GM21576 (cell line): ENCODE measurements at regions not wholly inside any gene's neighbourhood (a gene's known extent, or its start where the extent isn't known, plus 50 kb on each side); places are given as distances from the start of the nearest gene placed in this dataset.
"Not testable (repeated sequence)": the region's sequence is repeated elsewhere in the genome, so short reads cannot be mapped to it uniquely, and the experiment has no call there.

ENCODE experiments used
- ATAC-seq: cut with Tn5 transposase; IDR thresholded peaks from one replicate; pipeline ENCODE4 v1.9.1; 2021; ENCODE audit warnings: mild to moderate bottlenecking, moderate library complexity; ENCODE audit not compliant: unreplicated experiment

DNA sequence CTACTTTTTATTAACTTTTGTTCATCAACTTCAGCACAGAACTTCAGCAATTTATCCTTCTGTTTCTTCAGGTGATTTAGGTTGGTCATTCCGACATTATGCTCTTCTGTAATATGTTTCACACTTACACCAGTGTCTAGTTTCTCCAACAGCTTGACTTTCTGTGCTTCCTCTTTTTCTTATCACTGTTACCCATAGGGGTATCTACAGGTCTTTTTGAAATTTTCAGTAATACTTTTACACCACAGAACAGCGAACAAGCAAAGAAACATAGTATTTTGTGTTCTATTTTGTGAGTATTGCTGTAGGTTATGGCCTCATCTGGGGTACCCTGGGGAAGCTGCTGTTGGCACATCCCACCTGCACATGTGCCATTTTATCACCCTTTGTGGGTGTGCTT, 260.7 kb downstream of the NSUN3 start:
- no peak for ATAC-seq

DNA sequence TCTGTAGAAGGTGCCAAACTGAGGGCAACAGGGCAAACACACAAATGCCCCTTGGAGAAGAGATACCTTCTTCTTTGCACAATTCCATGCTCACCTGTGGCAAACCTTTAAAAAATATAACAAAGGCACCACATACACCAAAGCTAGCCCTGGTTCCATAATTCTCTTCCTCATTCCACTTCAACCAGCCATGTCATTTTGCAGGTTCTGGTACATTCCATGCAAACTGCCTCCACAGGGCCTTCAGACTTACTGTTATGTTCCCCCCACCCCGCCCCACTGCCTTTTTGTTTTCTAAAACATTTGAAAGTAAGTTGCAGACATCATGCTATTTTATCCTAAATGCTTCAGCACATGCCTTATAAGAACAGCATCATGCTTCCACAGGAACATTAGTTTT, 269.0 kb downstream of the NSUN3 start:
- ATAC-seq = no peak

DNA sequence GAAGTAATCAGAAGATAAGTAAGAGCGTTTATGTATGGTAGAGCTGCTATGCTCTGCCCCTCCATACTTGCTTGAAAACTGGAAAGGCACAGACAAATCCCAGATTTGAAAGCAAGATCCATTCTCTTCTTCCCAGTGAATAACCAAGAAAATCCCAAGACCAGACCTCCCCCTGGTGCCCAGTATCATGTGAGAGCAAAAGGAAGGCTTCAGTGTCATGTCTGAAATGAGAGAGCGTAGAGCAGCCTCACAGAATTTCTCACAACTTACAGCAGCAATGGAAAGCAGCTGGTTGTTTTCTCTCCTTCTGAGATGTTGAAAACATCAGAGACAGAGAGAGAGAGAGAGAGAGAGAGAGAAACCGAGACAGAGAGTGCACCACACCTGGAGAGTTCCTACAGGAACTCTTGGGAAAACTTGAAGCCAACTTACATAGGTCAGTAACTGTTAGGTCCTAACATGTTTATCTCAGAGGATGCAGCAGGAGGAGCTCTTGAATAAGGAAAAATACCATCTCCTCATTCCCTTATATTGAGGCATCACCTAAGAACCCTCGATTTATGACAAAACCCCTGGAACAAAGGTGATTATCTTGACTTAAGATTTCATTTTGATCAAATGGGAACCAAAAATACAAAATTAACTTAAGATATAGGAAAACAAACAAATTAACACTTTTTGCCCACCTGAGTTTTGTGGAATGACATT, 273.3 kb downstream of the NSUN3 start:
- ATAC-seq = no peak

DNA sequence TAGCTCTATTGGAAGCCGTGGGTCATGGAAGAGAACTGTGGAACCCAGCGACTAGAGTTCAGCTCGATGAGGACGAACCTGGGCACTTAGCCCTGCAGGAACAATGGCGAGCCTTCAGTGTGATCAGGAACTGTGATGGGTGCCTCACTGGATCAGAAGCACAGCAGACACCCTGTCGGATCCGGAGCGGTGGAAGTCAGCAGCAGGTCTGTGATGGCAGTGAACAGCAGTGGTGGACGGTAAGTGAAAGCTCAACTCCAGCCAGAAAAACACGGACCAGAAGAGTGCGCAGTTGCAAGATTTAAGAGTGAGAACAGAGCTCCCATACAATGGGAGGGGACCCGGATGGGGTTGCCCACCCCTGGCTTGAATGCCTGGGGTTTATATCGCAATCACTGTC, 282.2 kb downstream of the NSUN3 start:
- ATAC-seq = no peak

DNA sequence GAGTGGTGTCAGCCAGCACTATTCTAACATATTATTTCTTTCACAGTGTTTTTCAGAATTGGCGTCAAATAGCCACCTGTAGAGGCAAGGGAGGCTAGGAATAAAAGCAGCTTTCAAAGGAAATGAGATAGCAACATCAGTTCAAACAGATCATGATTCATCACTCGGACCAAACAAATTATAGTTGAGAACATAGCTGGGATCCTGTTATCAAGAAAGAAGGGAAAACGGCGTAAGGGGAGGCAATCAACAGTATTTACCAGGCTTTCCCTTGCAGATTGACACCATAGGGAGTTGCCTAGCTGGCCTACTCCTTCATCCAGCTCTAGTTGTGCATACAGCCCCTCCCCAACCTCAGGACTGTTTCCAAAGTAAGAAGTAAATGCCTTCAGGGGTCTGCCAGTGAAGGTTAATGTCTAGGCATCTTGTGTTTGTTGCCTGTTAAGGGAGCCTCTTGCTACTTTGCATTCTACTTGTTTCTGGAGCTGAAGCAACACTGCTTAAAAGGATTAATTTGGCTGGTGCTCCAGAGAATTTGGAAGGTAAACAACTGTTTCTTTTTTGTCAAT, 286.5 kb downstream of the NSUN3 start:
- no peak for ATAC-seq

DNA sequence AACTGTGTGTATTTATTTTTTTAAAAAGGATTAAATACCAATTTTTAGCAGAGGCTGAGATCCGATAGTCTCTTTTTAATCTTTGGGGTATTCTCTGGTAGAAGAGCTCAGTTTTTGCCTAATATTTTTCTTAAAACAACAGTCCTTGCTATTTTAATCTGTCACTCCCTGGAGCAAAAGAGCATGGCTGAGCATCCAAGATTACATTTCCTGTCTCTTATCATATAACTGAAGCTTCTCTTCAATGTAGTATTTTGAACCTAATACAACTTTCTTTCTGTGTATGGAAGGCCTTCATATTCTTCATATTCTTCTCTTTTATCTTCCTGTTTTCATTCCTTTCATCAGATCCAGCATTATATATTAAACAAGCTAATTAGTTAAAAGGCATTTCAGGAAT, 293.7 kb downstream of the NSUN3 start:
- no peak for ATAC-seq

DNA sequence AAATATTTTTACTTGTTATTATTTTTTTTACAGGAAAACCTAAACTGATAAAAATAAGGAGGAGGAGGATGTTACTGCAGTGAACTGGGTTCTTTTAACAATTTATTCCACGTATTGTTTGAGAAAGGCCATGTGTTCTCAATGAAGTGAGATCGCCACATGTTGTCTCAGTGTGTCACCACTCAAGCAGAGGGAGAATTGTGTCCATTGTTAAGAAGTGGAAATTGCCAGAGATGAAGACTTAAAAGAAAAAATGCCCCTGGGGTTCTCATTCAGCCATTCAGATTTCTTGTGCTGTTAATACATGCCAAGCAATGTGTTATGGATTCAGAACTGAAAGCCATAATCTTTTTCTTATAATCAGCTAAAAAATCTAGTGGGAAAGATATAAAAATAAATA, 297.1 kb downstream of the NSUN3 start:
- ATAC-seq = no peak

DNA sequence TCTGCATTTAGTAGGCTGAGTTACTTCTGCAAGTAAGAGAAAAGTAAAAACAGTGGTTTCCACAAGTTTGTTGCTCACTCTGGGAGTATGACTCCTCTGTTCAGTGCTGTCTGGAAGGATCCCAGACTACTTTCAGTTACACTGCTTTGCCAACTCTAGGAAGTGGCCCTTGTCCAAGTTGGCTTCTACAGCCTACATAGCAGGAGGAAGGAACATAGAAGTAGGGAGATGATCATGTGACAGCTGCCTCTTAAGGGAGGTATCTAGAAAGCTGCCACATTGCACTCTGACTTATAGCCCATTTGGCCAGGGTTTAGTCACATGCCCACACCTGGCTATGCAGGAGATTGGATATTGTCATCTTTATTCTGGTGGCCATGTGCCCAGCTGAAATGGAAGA, 298.1 kb downstream of the NSUN3 start:
- no peak for ATAC-seq

DNA sequence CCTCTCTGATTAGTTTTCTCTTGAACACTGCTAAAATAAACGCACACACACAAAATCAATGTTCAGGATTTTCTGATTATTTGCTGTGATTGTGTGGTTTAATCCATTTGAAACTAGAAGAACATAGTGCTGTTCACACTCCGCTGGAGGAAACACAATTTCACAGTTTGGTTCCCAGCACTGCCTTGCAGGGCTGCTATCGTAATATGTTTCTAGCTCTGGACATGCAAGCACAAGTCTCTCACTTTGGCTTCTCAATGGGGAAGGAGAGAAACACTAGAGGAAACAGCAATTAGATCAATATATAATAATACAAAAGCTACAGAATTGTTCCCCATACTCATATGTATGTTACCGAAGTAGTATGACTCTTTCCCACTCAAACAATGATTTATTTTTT, 299.5 kb downstream of the NSUN3 start:
- ATAC-seq = no peak

DNA sequence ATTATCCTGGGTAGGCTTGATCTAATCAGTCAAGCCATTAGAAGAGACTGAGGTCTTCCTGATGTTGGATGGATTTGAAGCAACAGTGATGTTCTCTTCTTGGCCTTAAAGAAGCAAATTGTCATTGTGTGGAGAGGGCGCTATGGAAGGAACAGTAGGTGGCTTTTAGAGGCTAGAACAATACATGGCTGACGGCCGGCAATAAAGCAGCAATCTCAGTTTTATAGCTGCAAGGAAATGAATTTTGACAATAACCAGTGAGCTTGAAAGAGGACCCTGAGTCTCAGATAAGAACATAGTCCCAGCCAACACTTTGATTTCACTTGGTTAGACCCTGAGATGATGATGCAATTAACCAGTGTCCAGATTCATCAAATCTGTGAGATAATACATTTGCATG, 302.1 kb downstream of the NSUN3 start:
- ATAC-seq = no peak

DNA sequence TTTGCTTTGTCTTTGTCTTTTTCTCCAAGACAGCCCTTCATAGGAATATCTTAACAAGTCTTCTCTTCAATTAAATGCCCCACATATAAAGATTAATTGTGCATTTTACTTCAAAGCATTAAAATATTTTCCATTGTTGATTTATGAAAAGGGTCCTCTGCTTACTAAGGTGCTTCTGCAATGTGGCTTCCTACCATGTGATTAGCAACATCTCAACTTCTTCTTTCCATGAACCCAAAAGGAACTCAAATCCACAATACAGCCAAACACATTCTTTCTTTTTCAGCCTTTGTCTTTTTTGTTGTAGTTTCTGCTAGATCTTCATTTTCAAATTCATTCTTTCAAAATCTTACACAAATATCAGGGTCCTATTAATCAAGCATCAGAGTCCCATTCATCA, 309.2 kb downstream of the NSUN3 start:
- no peak for ATAC-seq

DNA sequence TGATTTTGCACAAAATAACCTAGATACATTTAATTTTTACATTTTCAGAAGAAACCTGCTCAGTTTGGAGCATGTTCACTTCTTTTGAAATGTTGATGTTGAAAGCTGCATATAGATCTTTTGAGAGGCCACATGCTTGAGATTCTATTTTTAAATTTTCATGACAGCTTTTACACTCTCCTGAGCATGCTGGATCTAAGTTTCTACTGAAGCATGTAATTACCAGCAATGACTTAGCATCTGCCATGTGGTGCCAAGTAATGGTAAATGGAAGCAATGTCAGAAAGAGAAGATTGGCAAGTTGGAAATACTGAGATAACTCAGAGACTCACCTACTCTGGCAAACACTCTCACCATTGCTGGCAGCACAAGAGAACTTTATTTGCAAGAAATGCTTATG, 310.6 kb downstream of the NSUN3 start:
- no peak for ATAC-seq

DNA sequence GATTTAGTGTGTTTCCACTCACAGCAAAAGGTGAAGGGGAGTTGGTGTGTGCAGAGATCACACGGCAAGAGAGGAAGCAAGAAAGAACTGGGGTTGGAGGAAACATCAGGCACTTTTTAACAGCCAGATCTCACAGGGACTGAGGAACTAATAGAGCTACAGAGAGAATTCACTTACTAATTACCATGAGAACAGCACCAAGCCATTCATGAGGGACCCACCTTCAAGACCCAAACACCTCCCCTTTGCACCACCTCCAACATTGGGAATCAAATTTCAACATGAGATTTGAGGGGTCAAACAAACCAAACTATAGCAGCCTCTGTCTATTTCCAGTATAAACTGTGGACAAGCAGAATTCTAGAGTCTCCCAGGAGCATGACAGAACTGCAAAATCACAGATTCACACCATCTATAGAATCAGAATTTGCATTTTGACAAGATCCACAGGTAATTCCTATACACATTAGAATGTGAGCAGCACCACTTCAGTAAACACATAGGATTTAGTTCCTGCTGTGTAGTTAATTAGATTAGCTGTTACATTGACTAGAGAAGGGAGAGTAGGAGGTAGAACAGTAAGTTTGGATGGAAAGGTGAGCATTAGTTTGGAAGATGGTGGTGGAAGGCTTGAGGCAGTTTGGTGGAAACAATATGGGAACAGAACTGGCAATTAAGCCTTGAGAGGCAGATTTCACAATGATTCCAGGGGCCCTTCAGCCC, 311.7 kb downstream of the NSUN3 start:
- ATAC-seq = no peak

DNA sequence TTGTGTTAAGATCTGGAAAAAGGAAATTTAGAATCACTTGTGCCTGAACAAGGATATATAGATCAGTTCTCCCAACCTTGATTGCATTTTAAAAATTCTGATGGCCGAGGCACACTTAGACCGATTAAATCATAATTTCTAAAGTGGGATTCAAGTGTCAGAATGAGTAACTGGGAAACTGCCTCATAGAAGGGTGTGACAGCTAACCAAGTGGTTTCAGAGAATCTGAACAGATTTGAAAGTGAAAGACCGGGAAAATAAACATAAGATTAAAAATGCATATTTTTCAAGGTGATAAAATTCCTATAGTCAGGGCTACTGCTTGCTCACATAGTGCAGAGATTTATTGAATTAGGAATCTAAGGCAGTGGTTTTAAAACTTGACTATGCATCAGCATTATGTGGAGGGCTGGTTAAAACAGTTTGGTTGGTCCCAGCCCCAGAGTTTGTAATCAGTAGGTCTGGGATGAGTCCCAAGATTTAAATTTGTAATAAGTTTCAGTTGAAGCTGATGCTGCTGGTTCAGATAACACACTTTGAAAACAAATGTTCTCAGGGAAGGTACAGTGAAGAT, 314.3 kb downstream of the NSUN3 start:
- not testable (repeated sequence) for ATAC-seq

DNA sequence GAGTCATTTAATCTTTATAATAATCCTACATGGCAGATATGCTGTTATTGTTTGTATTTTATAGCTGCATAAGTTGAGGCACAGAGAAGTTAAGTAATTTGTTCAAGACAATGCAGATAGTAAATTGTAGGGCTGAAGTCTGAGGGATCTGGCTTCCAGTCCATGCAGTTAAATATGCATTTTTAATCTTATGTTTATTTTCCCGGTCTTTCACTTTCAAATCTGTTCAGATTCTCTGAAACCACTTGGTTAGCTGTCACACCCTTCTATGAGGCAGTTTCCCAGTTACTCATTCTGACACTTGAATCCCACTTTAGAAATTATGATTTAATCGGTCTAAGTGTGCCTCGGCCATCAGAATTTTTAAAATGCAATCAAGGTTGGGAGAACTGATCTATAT, 315.0 kb downstream of the NSUN3 start:
- not testable (repeated sequence) for ATAC-seq

DNA sequence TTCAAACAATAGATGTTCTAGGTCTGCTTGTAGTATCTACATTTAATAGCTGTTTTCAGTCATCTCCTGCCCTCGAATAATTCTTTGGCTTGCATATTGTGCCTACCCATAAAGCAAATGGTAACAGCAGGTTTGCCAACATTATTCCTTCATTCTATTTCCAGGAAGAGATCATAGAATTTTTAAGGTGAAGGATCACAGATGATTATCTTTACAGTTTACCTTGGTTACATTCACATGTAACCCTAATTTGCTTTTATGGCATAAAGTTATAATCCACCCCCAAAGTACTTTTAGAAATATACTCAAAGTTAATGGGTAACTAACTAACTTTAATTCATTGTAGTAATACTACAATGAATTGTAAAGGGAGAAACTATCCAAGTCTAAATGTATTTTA, 315.5 kb downstream of the NSUN3 start:
- no peak for ATAC-seq

DNA sequence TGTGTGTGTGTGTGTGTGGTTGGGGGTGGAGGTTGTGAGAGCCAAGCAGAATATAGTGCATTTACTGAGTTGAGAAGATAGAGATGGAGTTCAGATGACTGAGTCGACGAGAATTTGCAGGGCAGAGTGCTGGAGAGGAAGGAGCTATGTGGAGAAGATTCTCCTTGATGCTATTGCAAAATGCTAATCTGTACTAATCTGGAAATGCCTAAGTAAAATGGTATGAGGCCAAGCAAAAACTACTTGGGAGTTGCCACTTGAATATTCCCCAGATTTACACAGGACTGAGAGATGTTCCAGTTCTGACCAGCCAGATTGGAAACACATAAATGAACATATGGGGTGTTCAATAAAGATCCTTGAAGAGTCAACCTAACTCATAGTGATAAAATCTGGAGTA, 316.4 kb downstream of the NSUN3 start:
- no peak for ATAC-seq

DNA sequence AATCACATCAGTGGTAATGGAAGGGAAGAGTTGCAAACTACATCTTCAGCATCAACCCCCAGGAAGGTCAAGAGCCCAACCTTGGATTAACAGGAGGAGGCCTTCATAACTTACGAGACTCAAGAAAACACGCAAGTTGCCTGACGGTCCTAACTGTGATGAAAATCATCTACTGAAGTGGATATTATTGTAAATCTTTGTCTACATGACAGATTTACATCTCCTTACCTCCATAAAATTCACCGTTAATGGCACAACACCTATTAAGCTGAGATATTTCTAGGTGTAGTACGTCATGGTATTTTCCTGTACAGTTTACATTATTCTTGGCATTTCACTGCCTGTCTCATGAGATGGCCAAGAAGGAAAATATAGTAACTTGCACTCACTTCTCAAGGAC, 332.0 kb downstream of the NSUN3 start:
- ATAC-seq = no peak

DNA sequence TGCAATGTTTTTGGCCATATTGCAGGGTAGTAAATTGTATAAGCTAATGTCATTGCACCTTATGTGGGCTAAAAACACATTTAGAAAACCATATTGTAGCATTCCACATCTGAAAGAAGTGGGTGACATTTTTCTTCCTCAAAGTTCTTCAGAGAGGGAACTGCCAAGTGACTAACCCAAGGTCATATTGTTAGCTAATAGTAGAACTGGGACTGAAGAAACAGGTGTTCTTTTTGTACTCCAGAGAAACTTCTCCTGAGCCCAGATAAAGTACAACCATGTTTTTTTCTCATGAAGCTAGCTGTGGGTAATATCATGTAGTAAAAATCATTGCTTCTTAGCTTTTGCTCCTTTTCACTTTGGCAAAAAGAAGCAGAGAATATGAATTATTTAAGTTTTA, 333.0 kb downstream of the NSUN3 start:
- no peak for ATAC-seq

DNA sequence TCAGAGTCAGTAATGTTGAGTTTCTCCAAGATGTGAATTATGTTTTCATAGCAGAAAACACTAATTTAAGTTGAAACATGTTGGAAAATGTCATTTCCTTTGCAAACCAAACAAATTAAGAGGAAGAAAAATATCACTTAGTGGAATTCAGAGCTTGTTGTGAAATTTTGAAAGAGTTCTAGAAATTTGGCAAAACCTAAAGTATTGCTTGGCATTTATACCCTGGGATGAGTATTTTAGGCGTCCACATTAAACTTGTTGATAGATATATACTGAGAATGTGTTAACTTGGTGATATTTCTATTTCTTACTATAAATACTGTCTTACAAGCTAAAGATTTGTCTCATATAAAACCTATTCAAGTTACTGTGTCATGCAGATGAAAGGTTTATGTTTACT, 335.2 kb downstream of the NSUN3 start:
- no peak for ATAC-seq

DNA sequence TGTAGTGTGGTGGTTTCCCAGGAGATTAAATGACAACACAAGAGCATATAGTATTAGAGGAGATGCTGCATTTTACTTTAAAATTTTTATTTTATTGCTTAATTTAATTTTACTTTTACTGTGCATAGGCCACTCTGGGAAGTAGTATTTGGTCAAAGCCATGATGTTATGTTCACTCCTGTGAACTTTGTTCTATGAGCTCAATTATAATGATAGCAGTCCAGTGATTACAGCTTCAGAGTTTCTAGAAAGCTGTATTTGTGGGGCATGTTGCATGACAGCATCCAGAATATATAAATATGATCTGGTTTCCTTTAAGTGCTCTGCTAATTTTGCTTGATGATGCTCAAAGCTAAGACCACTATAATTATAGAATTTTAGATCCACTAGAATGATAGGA, 338.6 kb downstream of the NSUN3 start:
- ATAC-seq = no peak

DNA sequence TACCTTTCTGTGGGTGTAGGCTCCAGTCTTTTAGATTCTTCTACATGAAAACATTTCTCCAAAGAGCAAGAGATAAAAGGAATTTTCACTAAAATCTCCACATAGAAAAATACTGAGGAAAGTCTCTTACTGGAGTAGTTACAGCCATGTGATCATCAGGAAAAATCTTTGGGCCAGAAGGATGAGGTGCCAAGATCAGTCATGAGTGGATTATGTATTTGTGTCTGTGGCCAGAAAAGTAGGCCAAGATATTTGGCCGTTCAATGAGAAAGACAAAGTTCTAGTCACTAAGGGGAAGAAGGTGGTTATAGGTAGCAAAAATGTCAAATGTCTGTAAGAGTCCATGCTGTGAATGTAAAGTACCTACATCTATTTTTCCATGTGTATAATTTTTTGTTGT, 339.3 kb downstream of the NSUN3 start:
- ATAC-seq = no peak
